SH-SY5Y (cell line): ENCODE measurements at regions not wholly inside any gene's neighbourhood (a gene's known extent, or its start where the extent isn't known, plus 50 kb on each side); places are given as distances from the start of the nearest gene placed in this dataset.

Experiments used
- GATA2 ChIP-seq: IDR thresholded peaks from 2 replicates; pipeline ENCODE4 v1.6.1; 2011; ENCODE audit warnings: mild to moderate bottlenecking, low read depth, low read length
- GATA3 ChIP-seq: IDR thresholded peaks from 2 replicates; pipeline ENCODE4 v1.6.1; 2011; ENCODE audit warnings: low read depth, mild to moderate bottlenecking, low read length, moderate library complexity

GRCh38 chr21:16879479-16879878 is 633.4 kb upstream of the CXADR start:
- TF ChIP-seq GATA2: no peak
- no peak for TF ChIP-seq GATA3
